SU-DHL-6 (cell line): ENCODE measurements at regions not wholly inside any gene's neighbourhood (a gene's known extent, or its start where the extent isn't known, plus 50 kb on each side); places are given as distances from the start of the nearest gene placed in this dataset.

Experiments
- EZH2phosphoT487 ChIP-seq: fragments of 200-600 bp; sonication (generic), shearing (Covaris generic); conservative IDR thresholded peaks from 2 replicates; pipeline ENCODE4 v1.6.1; 2018; ENCODE audit warnings: mild to moderate bottlenecking, antibody characterized with exemption, low read length, moderate library complexity, mixed read lengths
- TF ChIP-seq, protein P1 (sequence below): fragments of 200-600 bp; sonication (generic); IDR thresholded peaks from one replicate; pipeline ENCODE4 v1.5.1; 2017; ENCODE audit warnings: antibody characterized with exemption, mild to moderate bottlenecking, low read length, moderate library complexity; ENCODE audit not compliant: insufficient read depth, poor library complexity, severe bottlenecking

DNA sequence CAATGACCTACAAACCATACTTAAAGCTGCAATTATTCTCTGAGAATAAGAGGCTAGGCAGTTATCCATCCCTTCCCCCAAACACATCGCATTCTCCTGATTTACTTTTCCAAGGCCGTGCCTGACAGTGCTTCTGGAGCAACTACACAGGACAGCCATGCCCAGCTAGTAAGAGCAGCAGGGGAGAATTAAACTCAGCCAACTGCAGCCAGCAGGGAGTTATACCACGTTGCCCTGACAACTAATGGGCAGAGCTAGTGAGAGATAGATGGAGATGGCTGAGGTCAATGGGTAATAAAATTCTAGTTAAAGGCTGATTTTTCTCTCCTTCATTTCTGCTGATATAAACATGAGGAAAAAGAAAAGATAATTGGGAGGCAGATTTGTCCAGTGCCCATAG, 193.8 kb upstream of the PPP2R3A start:
- TF ChIP-seq, protein P1, sequence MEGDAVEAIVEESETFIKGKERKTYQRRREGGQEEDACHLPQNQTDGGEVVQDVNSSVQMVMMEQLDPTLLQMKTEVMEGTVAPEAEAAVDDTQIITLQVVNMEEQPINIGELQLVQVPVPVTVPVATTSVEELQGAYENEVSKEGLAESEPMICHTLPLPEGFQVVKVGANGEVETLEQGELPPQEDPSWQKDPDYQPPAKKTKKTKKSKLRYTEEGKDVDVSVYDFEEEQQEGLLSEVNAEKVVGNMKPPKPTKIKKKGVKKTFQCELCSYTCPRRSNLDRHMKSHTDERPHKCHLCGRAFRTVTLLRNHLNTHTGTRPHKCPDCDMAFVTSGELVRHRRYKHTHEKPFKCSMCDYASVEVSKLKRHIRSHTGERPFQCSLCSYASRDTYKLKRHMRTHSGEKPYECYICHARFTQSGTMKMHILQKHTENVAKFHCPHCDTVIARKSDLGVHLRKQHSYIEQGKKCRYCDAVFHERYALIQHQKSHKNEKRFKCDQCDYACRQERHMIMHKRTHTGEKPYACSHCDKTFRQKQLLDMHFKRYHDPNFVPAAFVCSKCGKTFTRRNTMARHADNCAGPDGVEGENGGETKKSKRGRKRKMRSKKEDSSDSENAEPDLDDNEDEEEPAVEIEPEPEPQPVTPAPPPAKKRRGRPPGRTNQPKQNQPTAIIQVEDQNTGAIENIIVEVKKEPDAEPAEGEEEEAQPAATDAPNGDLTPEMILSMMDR = no peak
- TF ChIP-seq EZH2phosphoT487 = no peak
